IgD-negative memory B cell (primary cell): ENCODE measurements at regions not wholly inside any gene's neighbourhood (a gene's known extent, or its start where the extent isn't known, plus 50 kb on each side); places are given as distances from the start of the nearest gene placed in this dataset.
"Not testable (repeated sequence)": the region's sequence is repeated elsewhere in the genome, so short reads cannot be mapped to it uniquely, and the experiment has no call there.

ENCODE experiments used
- H3K27ac Mint-ChIP-seq, 3 donors: one replicate each; pipeline ENCODE4 v1.8.0; 2020 to 2022; ENCODE audit warnings: mild to moderate bottlenecking in 3 of 3, mixed read lengths in 3 of 3, moderate library complexity in 1 of 3
- H3K27me3 Mint-ChIP-seq: one replicate; pipeline ENCODE4 v1.8.0; 2021; ENCODE audit warnings: mixed read lengths
- H3K36me3 Mint-ChIP-seq: one replicate; pipeline ENCODE4 v1.8.0; 2020; ENCODE audit warnings: mild to moderate bottlenecking, mixed read lengths
- H3K4me1 Mint-ChIP-seq, 3 donors: one replicate each; pipeline ENCODE4 v1.8.0; 2020 to 2022; ENCODE audit warnings: mixed read lengths in 3 of 3, mild to moderate bottlenecking in 1 of 3
- H3K4me3 Mint-ChIP-seq, 4 donors: one replicate each; pipeline ENCODE4 v1.8.0; 2020 to 2022; ENCODE audit warnings: mild to moderate bottlenecking in 4 of 4, mixed read lengths in 4 of 4, moderate library complexity in 3 of 4
- H3K9me3 Mint-ChIP-seq, 3 donors: one replicate each; pipeline ENCODE4 v1.8.0; 2020 to 2021; ENCODE audit warnings: mixed read lengths in 3 of 3, mild to moderate bottlenecking in 1 of 3

- Mint-ChIP-seq H3K36me3 (no peaks in the 10 kb centered on the region), H3K27me3 (no peaks in the 10 kb centered on the region), H3K4me1 (no peaks in the 10 kb centered on the region), H3K4me3 (no peak overlapping the region), H3K9me3 (peaks cover 0 to 2% (median 0%) of the 10 kb centered on the region in 3 donors), H3K27ac (no peak overlapping the region)
Observed at GRCh38 chr12:63394349-63394748, 243.3 kb upstream of the AVPR1A start.

GRCh38 chr12:63389211-63389610, 238.2 kb upstream of the AVPR1A start:
- Mint-ChIP-seq H3K36me3 (no peaks in the 10 kb centered on the region), H3K4me1 (no peaks in the 10 kb centered on the region), H3K9me3 (no peaks in the 10 kb centered on the region), H3K4me3 (no peak overlapping the region), H3K27ac (no peak overlapping the region), H3K27me3 (no peaks in the 10 kb centered on the region)

- no peaks in the 10 kb centered on the region for H3K9me3 Mint-ChIP-seq
- H3K36me3 Mint-ChIP-seq, result no peaks in the 10 kb centered on the region
- H3K4me3 Mint-ChIP-seq, result no peak overlapping the region
- no peak overlapping the region for H3K27ac Mint-ChIP-seq
- H3K27me3 Mint-ChIP-seq, result no peaks in the 10 kb centered on the region
- H3K4me1 Mint-ChIP-seq, result no peaks in the 10 kb centered on the region
Observed at GRCh38 chr12:63387771-63388170, 236.8 kb upstream of the AVPR1A start.

DNA sequence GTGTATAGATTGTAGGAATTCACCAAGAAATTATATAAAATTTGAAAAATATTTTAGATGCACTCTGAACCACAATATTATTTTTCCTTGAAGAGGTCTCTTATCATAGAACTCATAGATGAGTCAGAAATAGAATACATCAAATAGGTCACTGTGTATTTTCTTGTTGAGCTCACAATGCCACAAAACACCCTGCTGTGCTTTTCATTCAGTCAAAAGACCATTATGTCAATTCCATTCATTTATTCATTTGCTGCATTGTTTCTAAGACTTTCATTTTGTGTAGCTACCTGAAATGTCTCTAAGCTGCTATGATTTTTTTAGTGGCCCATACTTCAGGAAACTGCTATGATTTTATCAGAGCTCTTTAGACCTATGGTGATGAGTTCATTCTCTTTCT, 231.9 kb upstream of the AVPR1A start:
- Mint-ChIP-seq H3K36me3 (no peaks in the 10 kb centered on the region), H3K4me3 (no peak overlapping the region), H3K9me3 (peaks cover 0 to 4% (median 0%) of the 10 kb centered on the region in 3 donors), H3K27ac (no peak overlapping the region), H3K27me3 (no peaks in the 10 kb centered on the region), H3K4me1 (no peaks in the 10 kb centered on the region)

DNA sequence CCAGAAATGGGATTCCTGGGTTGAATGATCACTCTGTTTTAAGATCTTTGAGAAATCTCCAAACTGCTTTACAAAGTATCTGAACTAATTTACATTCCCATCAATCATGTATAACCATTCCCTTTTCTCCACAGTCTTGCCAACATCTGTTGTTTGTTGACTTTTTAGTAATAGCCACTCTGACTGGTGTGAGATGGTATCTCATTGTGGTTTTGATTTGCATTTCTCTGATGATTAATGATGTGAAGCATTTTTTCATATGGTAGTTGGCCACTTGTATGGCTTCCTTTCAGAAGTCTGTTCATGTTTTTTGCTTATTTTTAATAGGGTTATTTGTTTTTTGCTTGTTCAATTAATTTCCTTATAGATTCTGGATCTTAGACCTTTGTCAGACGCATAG, 211.8 kb upstream of the AVPR1A start:
- H3K36me3 Mint-ChIP-seq, result no peaks in the 10 kb centered on the region
- no peak overlapping the region for H3K27ac Mint-ChIP-seq
- peaks cover 0 to 18% (median 11%) of the 10 kb centered on the region in 3 donors for H3K9me3 Mint-ChIP-seq
- H3K4me1 Mint-ChIP-seq, result no peaks in the 10 kb centered on the region
- H3K27me3 Mint-ChIP-seq, result no peaks in the 10 kb centered on the region
- no peak overlapping the region for H3K4me3 Mint-ChIP-seq

DNA sequence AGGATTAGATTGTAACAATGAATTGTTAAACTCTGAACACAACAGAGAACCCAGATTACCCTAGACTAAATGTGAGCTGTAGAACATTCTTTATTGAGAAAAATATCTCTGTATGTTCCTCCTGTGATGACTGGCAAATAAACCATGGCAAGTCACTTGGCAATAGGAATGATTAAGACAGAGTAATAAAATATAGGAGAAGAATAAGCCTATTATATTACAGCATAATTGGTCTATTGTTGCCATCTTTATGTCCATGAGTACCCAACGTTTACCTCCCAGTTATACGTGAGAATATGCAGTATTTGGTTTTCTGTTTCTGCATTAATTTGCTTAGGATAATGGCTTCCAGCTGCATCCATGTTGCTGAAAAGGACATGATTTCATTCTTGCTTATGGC, 211.2 kb upstream of the AVPR1A start:
- Mint-ChIP-seq H3K9me3 (peaks cover 1 to 18% (median 11%) of the 10 kb centered on the region in 3 donors), H3K4me1 (no peaks in the 10 kb centered on the region), H3K27ac (no peak overlapping the region), H3K36me3 (no peaks in the 10 kb centered on the region), H3K4me3 (no peak overlapping the region), H3K27me3 (no peaks in the 10 kb centered on the region)

DNA sequence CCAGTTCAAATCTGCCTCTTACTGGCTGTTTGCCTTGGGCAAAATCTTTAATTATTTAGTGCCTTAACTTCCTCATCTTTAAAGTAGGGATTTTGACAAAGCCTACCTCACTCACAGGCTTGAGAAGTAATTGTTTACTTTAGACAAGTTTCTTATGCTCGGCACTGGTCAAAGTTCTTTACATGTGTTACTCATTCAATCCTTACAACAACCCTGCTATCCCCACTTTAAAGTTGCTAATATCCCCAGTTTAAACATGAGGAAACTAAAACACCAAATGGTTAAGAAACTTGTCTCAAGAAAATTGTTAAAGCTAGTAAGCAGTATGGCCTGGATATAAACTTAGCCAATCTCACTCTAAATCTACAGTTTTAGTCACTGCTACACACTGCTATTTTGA, 204.0 kb upstream of the AVPR1A start:
- no peak overlapping the region for H3K4me3 Mint-ChIP-seq
- H3K9me3 Mint-ChIP-seq, result peaks cover 0 to 14% (median 2%) of the 10 kb centered on the region in 3 donors

GRCh38 chr12:63353559-63353958, 202.6 kb upstream of the AVPR1A start:
- Mint-ChIP-seq H3K4me3 (no peak overlapping the region), H3K9me3 (peaks cover 0 to 12% (median 2%) of the 10 kb centered on the region in 3 donors), H3K36me3 (no peaks in the 10 kb centered on the region), H3K27me3 (no peaks in the 10 kb centered on the region), H3K27ac (no peak overlapping the region), H3K4me1 (no peaks in the 10 kb centered on the region)

More for the DNA sequence above, 204.0 kb upstream of the AVPR1A start:
- H3K4me1 Mint-ChIP-seq, result no peaks in the 10 kb centered on the region
- no peaks in the 10 kb centered on the region for H3K36me3 Mint-ChIP-seq
- H3K27ac Mint-ChIP-seq, result no peak overlapping the region
- no peaks in the 10 kb centered on the region for H3K27me3 Mint-ChIP-seq

DNA sequence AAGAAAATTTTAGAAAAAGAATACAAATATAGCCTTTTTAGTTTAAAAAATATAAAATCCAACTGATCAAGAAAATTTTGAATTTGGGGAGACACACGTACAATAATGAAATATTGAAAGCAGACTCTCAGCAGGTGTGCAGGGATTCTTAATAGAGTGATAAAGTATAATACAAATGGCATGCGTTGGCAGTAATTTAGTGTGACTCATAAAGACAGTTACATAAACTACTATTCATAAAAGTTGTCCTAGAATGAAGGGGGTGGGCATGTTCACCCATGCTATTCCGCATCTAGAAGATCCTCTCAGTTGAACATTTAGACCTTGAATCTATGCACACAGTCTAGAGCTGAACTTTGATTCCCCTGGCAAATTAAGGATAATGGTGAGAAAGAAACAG, 200.4 kb upstream of the AVPR1A start:
- no peak overlapping the region for H3K27ac Mint-ChIP-seq
- H3K4me1 Mint-ChIP-seq, result no peaks in the 10 kb centered on the region
- H3K36me3 Mint-ChIP-seq, result no peaks in the 10 kb centered on the region
- peaks cover 0 to 11% (median 0%) of the 10 kb centered on the region in 3 donors for H3K9me3 Mint-ChIP-seq
- H3K27me3 Mint-ChIP-seq, result no peaks in the 10 kb centered on the region
- no peak overlapping the region for H3K4me3 Mint-ChIP-seq

DNA sequence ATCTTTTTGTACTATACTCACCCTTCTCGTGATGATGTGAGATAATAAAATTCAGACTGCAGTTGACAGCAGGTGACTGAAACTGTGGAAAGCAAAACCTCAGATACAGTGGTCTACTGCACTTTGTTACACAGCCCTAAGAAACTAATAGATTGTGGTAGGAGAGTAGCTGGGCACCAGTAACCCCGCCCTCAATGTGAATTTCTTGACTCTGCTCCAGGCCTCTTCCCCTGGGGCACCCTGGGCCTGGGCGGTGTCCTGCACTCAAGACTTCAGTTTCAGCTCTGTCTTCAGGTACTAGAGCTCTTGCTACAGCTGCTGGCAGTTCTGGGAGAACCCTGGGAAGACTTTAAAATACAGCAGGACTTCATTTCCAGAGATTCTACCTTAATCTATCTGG, 197.6 kb upstream of the AVPR1A start:
- Mint-ChIP-seq H3K4me1 (no peaks in the 10 kb centered on the region), H3K27me3 (no peaks in the 10 kb centered on the region), H3K36me3 (no peaks in the 10 kb centered on the region), H3K4me3 (no peak overlapping the region), H3K27ac (no peak overlapping the region), H3K9me3 (peaks cover 0 to 10% (median 0%) of the 10 kb centered on the region in 3 donors)

DNA sequence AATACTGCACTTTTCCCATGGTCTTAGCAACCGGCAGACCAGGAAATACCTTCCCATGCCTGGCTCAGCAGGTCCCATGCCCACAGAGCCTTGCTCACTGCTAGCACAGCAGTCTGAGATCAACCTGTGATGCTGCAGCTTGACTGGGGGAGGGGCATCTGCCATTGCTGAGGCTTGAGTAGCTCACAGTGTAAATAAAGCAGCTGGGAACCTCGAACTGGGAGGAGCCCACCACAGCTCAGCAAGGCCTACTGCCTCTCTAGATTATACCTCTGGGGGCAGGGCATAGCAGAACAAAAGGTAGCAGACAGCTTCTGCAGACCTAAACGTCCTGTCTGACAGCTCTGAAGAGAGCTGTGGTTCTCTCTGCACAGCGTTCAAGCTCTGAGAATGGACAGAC, 186.2 kb upstream of the AVPR1A start:
- H3K4me3 Mint-ChIP-seq, H3K4me1 Mint-ChIP-seq, H3K27ac Mint-ChIP-seq, H3K36me3 Mint-ChIP-seq, H3K27me3 Mint-ChIP-seq: not testable (repeated sequence)
- H3K9me3 Mint-ChIP-seq, result peaks cover 4 to 23% (median 13%) of the 10 kb centered on the region in 3 donors

- no peak overlapping the region for H3K4me3 Mint-ChIP-seq
- H3K27me3 Mint-ChIP-seq, result no peaks in the 10 kb centered on the region
- no peaks in the 10 kb centered on the region for H3K4me1 Mint-ChIP-seq
- H3K36me3 Mint-ChIP-seq, result no peaks in the 10 kb centered on the region
- no peaks in the 10 kb centered on the region for H3K9me3 Mint-ChIP-seq
- no peak overlapping the region for H3K27ac Mint-ChIP-seq
Observed at GRCh38 chr12:63326260-63326659, 175.3 kb upstream of the AVPR1A start.

DNA sequence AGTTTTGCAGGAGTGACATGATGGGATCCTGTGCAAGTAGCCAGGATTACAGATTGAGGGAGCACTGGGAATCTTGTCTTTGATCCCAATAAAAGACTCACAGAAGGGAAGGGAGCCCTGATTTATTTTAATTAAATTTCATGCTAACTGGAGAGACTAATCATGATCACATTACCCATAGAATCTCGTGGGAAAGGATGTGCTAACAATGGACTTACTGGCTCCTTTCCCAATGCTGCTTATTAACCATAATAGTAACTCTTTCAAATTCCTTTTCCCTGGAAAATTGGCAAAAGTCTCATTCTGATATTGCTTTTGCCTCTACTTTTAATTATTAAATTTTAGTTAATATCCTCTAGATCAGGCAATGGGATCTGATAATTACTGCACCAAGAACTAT, 174.8 kb upstream of the AVPR1A start:
- Mint-ChIP-seq H3K27me3 (no peaks in the 10 kb centered on the region), H3K4me1 (no peaks in the 10 kb centered on the region), H3K4me3 (no peak overlapping the region), H3K9me3 (no peaks in the 10 kb centered on the region), H3K27ac (no peak overlapping the region), H3K36me3 (no peaks in the 10 kb centered on the region)

GRCh38 chr12:63323942-63324341, 172.9 kb upstream of the AVPR1A start:
- Mint-ChIP-seq H3K27me3 (no peaks in the 10 kb centered on the region), H3K36me3 (no peaks in the 10 kb centered on the region), H3K4me3 (no peak overlapping the region), H3K27ac (no peak overlapping the region), H3K4me1 (no peaks in the 10 kb centered on the region), H3K9me3 (no peaks in the 10 kb centered on the region)

DNA sequence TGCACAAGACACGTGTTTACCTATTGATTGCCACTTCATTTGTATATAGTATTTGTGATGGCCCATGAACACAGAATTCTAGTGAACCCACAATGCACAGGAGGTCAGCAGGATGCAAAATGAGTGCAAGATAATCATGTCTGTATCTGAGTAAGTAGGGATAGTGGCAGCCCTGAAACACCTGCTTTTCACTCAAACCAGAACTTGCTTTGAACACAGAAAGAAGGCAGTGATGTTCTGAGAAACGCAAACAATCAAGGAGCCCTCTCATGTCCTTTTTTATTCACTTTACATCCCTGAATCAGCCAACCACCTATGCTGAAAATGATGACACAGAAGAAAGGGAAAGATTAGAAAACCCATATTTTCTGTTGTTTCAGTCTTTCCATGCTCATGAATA, 170.4 kb upstream of the AVPR1A start:
- peaks cover 0 to 3% (median 2%) of the 10 kb centered on the region in 3 donors for H3K9me3 Mint-ChIP-seq
- no peaks in the 10 kb centered on the region for H3K27me3 Mint-ChIP-seq
- no peak overlapping the region for H3K4me3 Mint-ChIP-seq
- no peaks in the 10 kb centered on the region for H3K4me1 Mint-ChIP-seq
- H3K36me3 Mint-ChIP-seq, result peaks cover 1% of the 10 kb centered on the region
- no peak overlapping the region for H3K27ac Mint-ChIP-seq

- Mint-ChIP-seq H3K4me1 (no peaks in the 10 kb centered on the region), H3K27me3 (no peaks in the 10 kb centered on the region), H3K9me3 (peaks cover 0 to 3% (median 2%) of the 10 kb centered on the region in 3 donors), H3K27ac (no peak overlapping the region), H3K36me3 (peaks cover 1% of the 10 kb centered on the region), H3K4me3 (no peak overlapping the region)
Observed at GRCh38 chr12:63319936-63320633, 169.1 kb upstream of the AVPR1A start.
